Ovary (tissue), 7 donors: ENCODE measurements at regions not wholly inside any gene's neighbourhood (a gene's known extent, or its start where the extent isn't known, plus 50 kb on each side); places are given as distances from the start of the nearest gene placed in this dataset.

Experiments
- DNase-seq, 5 donors: peaks; one replicate each; pipeline ENCODE4 v3.0.0-alpha.2; 2019 to 2020
- H3K27ac ChIP-seq, 2 donors: fragments of 200-600 bp; one replicate each; pipeline versions ENCODE4 v1.5.1 to v1.8.0; 2019 to 2022
- H3K27me3 ChIP-seq: fragments of 200-600 bp; one replicate; pipeline ENCODE4 v1.8.0; 2022
- H3K36me3 ChIP-seq: fragments of 200-600 bp; sonication (generic); one replicate; pipeline ENCODE4 v1.5.1; 2019
- H3K4me1 ChIP-seq: one replicate; pipeline ENCODE4 v1.8.1; 2013; ENCODE audit warnings: mild to moderate bottlenecking, moderate library complexity; ENCODE audit not compliant: insufficient read depth
- H3K4me3 ChIP-seq: fragments of 200-600 bp; sonication (generic); one replicate; pipeline ENCODE4 v1.5.1; 2017
- H3K9me3 ChIP-seq, 2 donors: fragments of 200-600 bp in 1 of 2; sonication (generic) in 1 of 2; one replicate each; pipeline versions ENCODE4 v1.5.1 to v1.8.1; 2013 to 2019; ENCODE audit warnings: mild to moderate bottlenecking in 1 of 2, moderate library complexity in 1 of 2
- EP300 ChIP-seq: sonication (generic); formaldehyde crosslinking; IDR thresholded peaks from one replicate; pipeline ENCODE4 v1.6.1; 2017; ENCODE audit warnings: antibody characterized with exemption
- POLR2A ChIP-seq: fragments of 450-650 bp; IDR thresholded peaks from one replicate; pipeline ENCODE4 v1.6.1; 2017; ENCODE audit warnings: antibody characterized with exemption, mild to moderate bottlenecking, moderate library complexity
- WGBS, 3 donors: extraction: QIAGEN DNeasy Blood & Tissue Kit in 1 of 3; methylation state at CpG; one replicate each; pipeline versions ENCODE4 v1.1.5 to v1.1.7; 2013 to 2017; 5-methylcytosine and 5-hydroxymethylcytosine counted together
- intact Hi-C, 4 donors: fragments of 100-400 bp; cut with DNase I; formaldehyde crosslinking; loops; one replicate each; pipeline versions ENCODE4 v1.11.0 to v1.15.1; 2022 to 2023
- TF ChIP-seq, protein P1 (sequence below), 3 donors: fragments of 450-650 bp in 2 of 3; fragments of 200-600 bp in 1 of 3; IDR thresholded peaks; one replicate each; pipeline versions ENCODE4 v1.5.1 to v1.8.0; 2016 to 2022; ENCODE audit warnings: antibody characterized with exemption in 3 of 3, mild to moderate bottlenecking in 1 of 3
- donor health status: DM: no; HTN: no; CAD: no; lungs with moderate emphysema.
- donor health status: DM: no; HTN: no; CAD: no.
- donor health status: Bipolar disorder and iron deficiency.
- donor health status: DM: no; HTN: no; CAD: no.
- donor health status: DM: yes; HTN: yes; CAD: no.

DNA sequence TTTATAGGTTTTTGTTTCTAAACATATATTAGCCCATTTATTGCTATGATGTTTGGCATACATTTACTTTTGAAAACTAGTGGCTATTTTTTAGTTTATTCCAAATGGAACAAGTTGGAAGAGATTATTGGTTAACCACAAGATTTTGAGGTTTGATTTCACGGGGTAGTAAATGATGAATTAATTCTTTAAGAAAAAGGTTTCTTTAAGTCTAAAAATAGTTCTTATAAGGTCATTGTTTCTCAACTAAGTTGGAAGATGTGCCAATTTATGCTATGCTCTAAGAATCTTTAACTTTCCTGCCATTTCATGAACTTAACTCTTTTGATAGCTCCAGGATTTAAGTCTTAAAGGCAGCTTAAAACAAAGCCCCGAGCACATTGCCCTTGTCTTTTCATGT, 183.8 kb downstream of the LMO4 start:
- no peaks in the 10 kb centered on the region for H3K27me3 ChIP-seq
- H3K36me3 ChIP-seq, result no peaks in the 10 kb centered on the region
- 86 to 90% (median 88%) methylated on average over 2 of the region's 2 CpGs for WGBS, 3 donors
- DNase-seq, result no peak
- no peak overlapping the region for H3K4me3 ChIP-seq
- H3K27ac ChIP-seq, result no peak overlapping the region
- intact Hi-C loops, result no loop called here
- TF ChIP-seq, protein P1, sequence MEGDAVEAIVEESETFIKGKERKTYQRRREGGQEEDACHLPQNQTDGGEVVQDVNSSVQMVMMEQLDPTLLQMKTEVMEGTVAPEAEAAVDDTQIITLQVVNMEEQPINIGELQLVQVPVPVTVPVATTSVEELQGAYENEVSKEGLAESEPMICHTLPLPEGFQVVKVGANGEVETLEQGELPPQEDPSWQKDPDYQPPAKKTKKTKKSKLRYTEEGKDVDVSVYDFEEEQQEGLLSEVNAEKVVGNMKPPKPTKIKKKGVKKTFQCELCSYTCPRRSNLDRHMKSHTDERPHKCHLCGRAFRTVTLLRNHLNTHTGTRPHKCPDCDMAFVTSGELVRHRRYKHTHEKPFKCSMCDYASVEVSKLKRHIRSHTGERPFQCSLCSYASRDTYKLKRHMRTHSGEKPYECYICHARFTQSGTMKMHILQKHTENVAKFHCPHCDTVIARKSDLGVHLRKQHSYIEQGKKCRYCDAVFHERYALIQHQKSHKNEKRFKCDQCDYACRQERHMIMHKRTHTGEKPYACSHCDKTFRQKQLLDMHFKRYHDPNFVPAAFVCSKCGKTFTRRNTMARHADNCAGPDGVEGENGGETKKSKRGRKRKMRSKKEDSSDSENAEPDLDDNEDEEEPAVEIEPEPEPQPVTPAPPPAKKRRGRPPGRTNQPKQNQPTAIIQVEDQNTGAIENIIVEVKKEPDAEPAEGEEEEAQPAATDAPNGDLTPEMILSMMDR (IDR thresholded peaks at IDR 0.05), result no peak
- TF ChIP-seq EP300, result no peak
- no peak for TF ChIP-seq POLR2A
- no peaks in the 10 kb centered on the region for H3K9me3 ChIP-seq
- H3K4me1 ChIP-seq, result peaks cover 4% of the 10 kb centered on the region

GRCh38 chr1:87513255-87513654, 184.6 kb downstream of the LMO4 start:
- H3K9me3 ChIP-seq, result no peaks in the 10 kb centered on the region

GRCh38 chr1:87513966-87514660, 185.4 kb downstream of the LMO4 start:
- WGBS, 3 donors, result 44 to 53% (median 45%) methylated on average over 4 of the region's 4 CpGs
- intact Hi-C loops, result no loop called here
- no peaks in the 10 kb centered on the region for H3K36me3 ChIP-seq

More at GRCh38 chr1:87513255-87513654, 184.6 kb downstream of the LMO4 start:
- Histone ChIP-seq H3K27ac (no peak overlapping the region), H3K27me3 (no peaks in the 10 kb centered on the region), H3K4me1 (peaks cover 1% of the 10 kb centered on the region), H3K36me3 (no peaks in the 10 kb centered on the region), H3K4me3 (no peak overlapping the region)
- no peak for DNase-seq
- TF ChIP-seq, protein P1 (IDR thresholded peaks at IDR 0.05), result no peak
- TF ChIP-seq EP300, result no peak
- TF ChIP-seq POLR2A, result no peak
- 50 to 60% (median 54%) methylated on average over 4 of the region's 4 CpGs for WGBS, 3 donors
- intact Hi-C loops, result no loop called here

DNA sequence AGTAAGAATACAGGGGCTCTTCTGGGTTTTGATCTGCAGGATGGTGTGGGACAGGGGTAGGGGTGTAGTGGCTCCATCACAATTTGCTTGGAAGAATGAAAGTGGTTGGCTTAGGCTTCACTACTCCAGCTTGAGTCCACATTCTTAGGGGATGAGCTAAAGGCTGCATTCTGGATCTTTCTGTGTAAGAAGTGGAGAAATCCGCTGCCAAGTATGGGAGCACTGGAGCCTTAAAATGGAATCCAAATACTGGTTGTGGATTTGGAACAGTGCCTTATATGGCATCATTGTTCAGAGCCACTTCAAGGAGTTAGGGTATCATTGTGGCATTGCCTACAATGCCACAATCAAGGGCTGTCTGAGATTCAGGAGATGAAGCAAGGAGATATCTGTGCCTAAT, 187.1 kb downstream of the LMO4 start:
- no peaks in the 10 kb centered on the region for H3K9me3 ChIP-seq
- intact Hi-C loops, result no loop called here
- H3K36me3 ChIP-seq, result no peaks in the 10 kb centered on the region
- no peak for DNase-seq
- H3K27ac ChIP-seq, result no peak overlapping the region
- no peaks in the 10 kb centered on the region for H3K27me3 ChIP-seq
- H3K4me1 ChIP-seq, result no peaks in the 10 kb centered on the region
- TF ChIP-seq, protein P1 (IDR thresholded peaks at IDR 0.05), result no peak
- TF ChIP-seq EP300 (no peak), POLR2A (no peak)
- H3K4me3 ChIP-seq, result no peak overlapping the region
- 76 to 92% (median 86%) methylated on average over 1 of the region's 1 CpG for WGBS, 3 donors

More at GRCh38 chr1:87513966-87514660, 185.4 kb downstream of the LMO4 start:
- Histone ChIP-seq H3K9me3 (no peaks in the 10 kb centered on the region), H3K27ac (no peak overlapping the region), H3K4me1 (no peaks in the 10 kb centered on the region), H3K27me3 (no peaks in the 10 kb centered on the region), H3K4me3 (no peak overlapping the region)
- TF ChIP-seq POLR2A, result no peak
- no peak for DNase-seq

- Histone ChIP-seq H3K36me3 (no peaks in the 10 kb centered on the region), H3K9me3 (no peaks in the 10 kb centered on the region), H3K27me3 (no peaks in the 10 kb centered on the region), H3K27ac (no peak overlapping the region), H3K4me3 (no peak overlapping the region), H3K4me1 (peaks cover 5% of the 10 kb centered on the region)
- DNase-seq, result no peak
- intact Hi-C loops, result no loop called here
- TF ChIP-seq EP300 (no peak), POLR2A (no peak)
- TF ChIP-seq, protein P1 (IDR thresholded peaks at IDR 0.05), result no peak
- 71 to 77% (median 71%) methylated on average over 2 of the region's 2 CpGs for WGBS, 3 donors
Measured at GRCh38 chr1:87518794-87519193, 190.1 kb downstream of the LMO4 start.
